Caco-2 (cell line): ENCODE measurements at regions not wholly inside any gene's neighbourhood (a gene's known extent, or its start where the extent isn't known, plus 50 kb on each side); places are given as distances from the start of the nearest gene placed in this dataset.
"Not testable (repeated sequence)": the region's sequence is repeated elsewhere in the genome, so short reads cannot be mapped to it uniquely, and the experiment has no call there.

Experiments used
- BruUV-seq: library from RNA; stranded (reverse); fragments of 400-500 nt; replicated peaks from 2 replicates; lab custom pipeline; 2021; lab: Mats Ljungman, UMichigan
- CTCF ChIA-PET: fragments of 300-600 bp; sonication (Branson Sonifier 250); formaldehyde crosslinking; loops from one replicate; lab custom pipeline; 2022; ENCODE audit warnings: antibody characterized with exemption; lab: Charles Lee
- POLR2A ChIA-PET: fragments of 300-600 bp; sonication (Branson Sonifier 250); formaldehyde crosslinking; loops from one replicate; lab custom pipeline; 2022; ENCODE audit warnings: antibody characterized with exemption; lab: Charles Lee
- DNase-seq, 2 experiments: peaks; one replicate each; pipeline versions ENCODE4 v3.0.0 to v3.0.0-alpha.2; 2020 to 2022
- H3K27me3 ChIP-seq: replicated peaks from 2 replicates; pipeline ENCODE4 v1.6.0; 2011; ENCODE audit warnings: low read length; ENCODE audit not compliant: control insufficient read depth, insufficient read depth
- H3K36me3 ChIP-seq: 2 replicates; pipeline ENCODE4 v1.5.1; 2011; ENCODE audit warnings: low read length; ENCODE audit not compliant: control insufficient read depth, insufficient read depth
- H3K4me1 ChIP-seq: fragments of 250-450 bp; sonication (Bioruptor Pico); 2 replicates; pipeline ENCODE4 v1.5.1; 2020; ENCODE audit warnings: mild to moderate bottlenecking
- H3K4me3 ChIP-seq: 2 replicates; pipeline ENCODE4 v1.5.1; 2011; ENCODE audit warnings: low read depth, mild to moderate bottlenecking, control low read depth, low read length
- H3K9me3 ChIP-seq: fragments of 250-450 bp; sonication (Bioruptor Pico); 2 replicates; pipeline ENCODE4 v1.5.1; 2020; ENCODE audit warnings: mild to moderate bottlenecking, moderate library complexity
- H3K27ac Mint-ChIP-seq: one replicate; pipeline ENCODE4 v1.8.0; 2022; ENCODE audit warnings: mixed read lengths; ENCODE audit not compliant: unreplicated experiment
- H3K27me3 Mint-ChIP-seq: one replicate; pipeline ENCODE4 v1.8.0; 2022; ENCODE audit warnings: mixed read lengths; ENCODE audit not compliant: insufficient read depth, unreplicated experiment
- H3K36me3 Mint-ChIP-seq: one replicate; pipeline ENCODE4 v1.8.0; 2022; ENCODE audit warnings: mild to moderate bottlenecking, mixed read lengths; ENCODE audit not compliant: insufficient read depth, unreplicated experiment
- H3K4me1 Mint-ChIP-seq: one replicate; pipeline ENCODE4 v1.8.0; 2022; ENCODE audit warnings: low read depth, mixed read lengths; ENCODE audit not compliant: unreplicated experiment
- H3K4me3 Mint-ChIP-seq: one replicate; pipeline ENCODE4 v1.8.0; 2022; ENCODE audit warnings: mild to moderate bottlenecking, moderate library complexity, mixed read lengths; ENCODE audit not compliant: unreplicated experiment
- H3K9me3 Mint-ChIP-seq: one replicate; pipeline ENCODE4 v1.8.0; 2022; ENCODE audit warnings: mixed read lengths; ENCODE audit not compliant: unreplicated experiment
- intact Hi-C: fragments of 100-400 bp; cut with micrococcal nuclease; formaldehyde crosslinking; loops from one replicate; pipeline ENCODE4 v1.10.0; 2022; ENCODE audit not compliant: unreplicated experiment
- TF ChIP-seq, protein P1 (sequence below), 2 experiments: fragments of 200-600 bp in 1 of 2; IDR thresholded peaks; 1 replicate in 1 of 2; 2 replicates in 1 of 2; pipeline versions ENCODE4 v1.5.1 to v1.8.0; 2011 to 2022; ENCODE audit warnings: antibody characterized with exemption in 1 of 2, control low read depth in 1 of 2, inconsistent platforms in 1 of 2, low read depth in 1 of 2, low read length in 1 of 2, mild to moderate bottlenecking in 1 of 2, moderate library complexity in 1 of 2; ENCODE audit not compliant: insufficient read depth in 1 of 2, severe bottlenecking in 1 of 2, unreplicated experiment in 1 of 2

DNA sequence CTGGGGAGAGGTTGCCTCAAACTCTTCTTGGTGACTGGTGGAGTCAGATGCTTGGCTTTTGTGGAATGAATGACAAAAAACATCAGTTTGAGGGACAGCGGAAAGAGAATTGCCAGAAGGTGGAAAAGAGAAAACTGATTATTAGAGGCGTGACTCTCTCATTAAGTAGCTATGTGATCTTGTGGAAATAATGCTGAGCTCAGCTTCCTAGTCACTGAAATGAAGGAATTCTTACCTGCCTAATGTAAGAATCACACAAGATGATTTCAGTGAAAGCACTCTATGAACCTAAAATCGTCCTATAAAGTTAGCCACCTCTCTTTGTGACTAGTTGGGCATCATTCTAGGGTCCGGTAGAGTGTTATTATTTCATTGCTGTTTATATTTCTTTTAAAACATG is 498.8 kb downstream of the TMEM135 start:
- no TSS peak for BruUV-seq
- DNase-seq, result no peak
- Mint-ChIP-seq H3K9me3 (peaks cover 6% of the 10 kb centered on the region), H3K4me1 (no peaks in the 10 kb centered on the region), H3K36me3 (no peaks in the 10 kb centered on the region), H3K27ac (no peak overlapping the region), H3K4me3 (no peak overlapping the region), H3K27me3 (peaks cover 8% of the 10 kb centered on the region)
- intact Hi-C loops, result loop anchor here (2.0 kb wide), 1 partner anchor 20 kb away; no protein-coding TSS in a partner anchor
- POLR2A ChIA-PET, result no interaction called here
- H3K4me3 ChIP-seq, result no peak overlapping the region
- TF ChIP-seq, protein P1, sequence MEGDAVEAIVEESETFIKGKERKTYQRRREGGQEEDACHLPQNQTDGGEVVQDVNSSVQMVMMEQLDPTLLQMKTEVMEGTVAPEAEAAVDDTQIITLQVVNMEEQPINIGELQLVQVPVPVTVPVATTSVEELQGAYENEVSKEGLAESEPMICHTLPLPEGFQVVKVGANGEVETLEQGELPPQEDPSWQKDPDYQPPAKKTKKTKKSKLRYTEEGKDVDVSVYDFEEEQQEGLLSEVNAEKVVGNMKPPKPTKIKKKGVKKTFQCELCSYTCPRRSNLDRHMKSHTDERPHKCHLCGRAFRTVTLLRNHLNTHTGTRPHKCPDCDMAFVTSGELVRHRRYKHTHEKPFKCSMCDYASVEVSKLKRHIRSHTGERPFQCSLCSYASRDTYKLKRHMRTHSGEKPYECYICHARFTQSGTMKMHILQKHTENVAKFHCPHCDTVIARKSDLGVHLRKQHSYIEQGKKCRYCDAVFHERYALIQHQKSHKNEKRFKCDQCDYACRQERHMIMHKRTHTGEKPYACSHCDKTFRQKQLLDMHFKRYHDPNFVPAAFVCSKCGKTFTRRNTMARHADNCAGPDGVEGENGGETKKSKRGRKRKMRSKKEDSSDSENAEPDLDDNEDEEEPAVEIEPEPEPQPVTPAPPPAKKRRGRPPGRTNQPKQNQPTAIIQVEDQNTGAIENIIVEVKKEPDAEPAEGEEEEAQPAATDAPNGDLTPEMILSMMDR (IDR thresholded peaks at IDR 0.05; ENCODE audit: insufficient read depth in 1 of 2, low read depth in 1 of 2, low read length in 1 of 2, severe bottlenecking in 1 of 2, unreplicated experiment in 1 of 2), result no peak
- CTCF ChIA-PET, result no interaction called here
- H3K4me1 ChIP-seq, result no peaks in the 10 kb centered on the region
- no peaks in the 10 kb centered on the region for H3K9me3 ChIP-seq
- no peaks in the 10 kb centered on the region for H3K36me3 ChIP-seq
- no peaks in the 10 kb centered on the region for H3K27me3 ChIP-seq

DNA sequence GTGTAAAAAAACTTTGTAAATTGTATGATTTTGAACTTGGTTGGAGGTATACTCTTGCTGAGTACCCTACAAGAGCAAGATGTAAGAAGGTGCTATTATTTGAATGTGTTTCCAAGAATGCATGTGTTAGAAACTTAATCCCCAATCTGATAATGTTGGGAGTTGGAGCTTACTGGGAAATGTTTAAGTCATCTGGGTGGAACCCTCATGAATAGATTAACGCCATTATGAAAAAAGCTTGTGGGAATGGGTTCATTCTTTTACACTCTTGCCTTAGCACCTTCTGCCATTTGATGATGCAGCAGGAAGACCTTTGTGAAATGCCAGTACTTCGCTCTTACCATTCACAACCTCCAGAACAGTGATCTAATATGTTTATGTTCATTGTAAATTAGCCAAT is 498.3 kb downstream of the TMEM135 start:
- TF ChIP-seq, protein P1 (IDR thresholded peaks at IDR 0.05; ENCODE audit: insufficient read depth in 1 of 2, low read depth in 1 of 2, low read length in 1 of 2, severe bottlenecking in 1 of 2, unreplicated experiment in 1 of 2), result no peak
- H3K4me3 Mint-ChIP-seq, result no peak overlapping the region
- ChIA-PET CTCF (no interaction called here), POLR2A (no interaction called here)
- H3K4me1 Mint-ChIP-seq, result no peaks in the 10 kb centered on the region
- no TSS peak for BruUV-seq
- no peak overlapping the region for H3K4me3 ChIP-seq
- peaks cover under 1% of the 10 kb centered on the region for H3K9me3 Mint-ChIP-seq
- intact Hi-C loops, result loop anchor here (2.0 kb wide), 1 partner anchor 19 kb away; no protein-coding TSS in a partner anchor
- no peak for DNase-seq
- H3K36me3 ChIP-seq, result no peaks in the 10 kb centered on the region
- H3K27me3 Mint-ChIP-seq, result peaks cover 10% of the 10 kb centered on the region
- no peaks in the 10 kb centered on the region for H3K9me3 ChIP-seq
- no peaks in the 10 kb centered on the region for H3K27me3 ChIP-seq
- no peaks in the 10 kb centered on the region for H3K4me1 ChIP-seq
- H3K27ac Mint-ChIP-seq, result no peak overlapping the region
- no peaks in the 10 kb centered on the region for H3K36me3 Mint-ChIP-seq

DNA sequence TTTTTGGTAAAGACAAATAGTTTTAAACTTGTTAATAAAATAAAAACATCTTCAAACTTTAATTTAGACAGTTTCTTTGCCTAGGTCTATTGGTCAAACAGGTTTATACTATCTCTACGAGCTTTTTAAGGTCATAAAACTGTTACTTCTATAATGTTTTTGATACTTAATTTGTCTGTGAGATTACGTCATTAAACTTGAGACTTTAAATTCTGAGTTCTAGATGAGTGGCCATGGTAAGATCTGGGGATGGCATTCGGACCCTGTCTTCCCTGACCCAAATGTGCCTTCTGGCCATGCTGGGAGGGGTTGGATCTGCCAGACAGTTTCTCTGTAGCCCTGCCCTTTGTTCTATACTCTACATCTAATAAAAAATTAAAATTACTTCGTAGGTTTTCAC is 497.8 kb downstream of the TMEM135 start:
- H3K9me3 ChIP-seq, result no peaks in the 10 kb centered on the region
- BruUV-seq, result no TSS peak

DNA sequence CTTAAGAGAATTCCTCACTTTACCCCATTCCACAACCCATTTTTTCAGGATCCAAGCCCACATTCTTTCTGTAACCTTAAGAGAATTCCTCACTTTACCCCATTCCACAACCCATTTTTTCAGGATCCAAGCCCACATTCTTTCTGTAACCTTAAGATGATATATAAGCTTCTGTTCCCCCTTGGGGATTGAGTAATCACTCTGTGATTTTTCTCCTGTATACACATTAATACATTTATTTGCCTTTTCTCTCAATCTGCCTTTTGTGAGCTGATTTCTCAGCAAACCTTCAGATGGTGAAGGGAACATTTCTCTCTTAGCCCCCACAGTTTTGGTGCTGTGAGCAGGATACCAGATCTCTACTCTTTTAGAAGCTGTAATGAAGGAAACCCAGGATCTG is 494.1 kb downstream of the TMEM135 start:
- H3K27me3 Mint-ChIP-seq, H3K27ac Mint-ChIP-seq, DNase-seq, H3K4me3 ChIP-seq, H3K4me1 ChIP-seq, H3K36me3 ChIP-seq, H3K27me3 ChIP-seq, POLR2A ChIA-PET, H3K9me3 ChIP-seq, CTCF ChIA-PET, BruUV-seq, H3K36me3 Mint-ChIP-seq, intact Hi-C loops, H3K9me3 Mint-ChIP-seq, H3K4me3 Mint-ChIP-seq, H3K4me1 Mint-ChIP-seq: not testable (repeated sequence)

More for the DNA sequence above, 497.8 kb downstream of the TMEM135 start:
- DNase-seq, result no peak
- no peaks in the 10 kb centered on the region for H3K36me3 Mint-ChIP-seq
- no peaks in the 10 kb centered on the region for H3K9me3 Mint-ChIP-seq
- intact Hi-C loops, result no loop called here
- TF ChIP-seq, protein P1 (IDR thresholded peaks at IDR 0.05; ENCODE audit: insufficient read depth in 1 of 2, low read depth in 1 of 2, low read length in 1 of 2, severe bottlenecking in 1 of 2, unreplicated experiment in 1 of 2), result no peak
- POLR2A ChIA-PET, result no interaction called here
- H3K4me3 ChIP-seq, result no peak overlapping the region
- no peaks in the 10 kb centered on the region for H3K4me1 ChIP-seq
- H3K4me1 Mint-ChIP-seq, result no peaks in the 10 kb centered on the region
- peaks cover 12% of the 10 kb centered on the region for H3K27me3 Mint-ChIP-seq
- H3K36me3 ChIP-seq, result no peaks in the 10 kb centered on the region
- no peaks in the 10 kb centered on the region for H3K27me3 ChIP-seq
- CTCF ChIA-PET, result no interaction called here
- H3K4me3 Mint-ChIP-seq, result no peak overlapping the region
- H3K27ac Mint-ChIP-seq, result no peak overlapping the region
